ENCODE measurements at regions not wholly inside any gene's neighbourhood (a gene's known extent, or its start where the extent isn't known, plus 50 kb on each side); places are given as distances from the start of the nearest gene placed in this dataset.

- H3K4me3 ChIP-seq (ENCODE audit: low read length in 2 of 2) = no peak overlapping the region
- WGBS, 2 donors (ENCODE audit: extremely low coverage in 2 of 2, insufficient read length in 2 of 2, insufficient replicate concordance in 1 of 2) = no CpG with 5 or more reads among the region's 4 CpGs
Observed at GRCh38 chr16:51755577-51756355, 604.7 kb upstream of the SALL1 start.

DNA sequence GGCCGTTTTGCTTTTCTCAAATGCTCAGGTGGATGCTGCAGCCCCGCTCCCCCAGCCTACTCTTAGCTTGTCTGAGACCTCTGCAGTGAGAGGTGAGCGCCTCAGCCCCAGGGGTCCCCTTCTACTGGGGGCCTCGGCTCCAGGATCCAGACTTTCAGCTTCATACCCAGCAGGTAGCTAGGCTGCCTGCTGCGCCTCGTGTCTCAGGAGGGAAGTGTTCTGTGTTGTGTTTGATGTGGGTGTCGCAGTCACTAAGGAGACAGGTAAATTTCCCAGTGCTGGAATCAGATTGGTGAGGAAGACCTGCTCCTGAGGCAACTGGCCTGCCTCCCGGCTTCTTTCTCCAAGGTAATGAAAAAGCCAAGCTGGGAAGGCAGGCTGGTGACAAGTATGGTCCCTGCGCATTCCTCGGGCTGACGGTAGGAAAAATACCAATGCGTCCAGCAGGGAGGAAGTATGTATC is 604.0 kb upstream of the SALL1 start:
- no peak overlapping the region for H3K14ac ChIP-seq (ENCODE audit: low read length)
- no peaks in the 10 kb centered on the region for H3K36me3 ChIP-seq (replicated peaks in 1 of 2; ENCODE audit: control insufficient read depth in 2 of 2, insufficient read depth in 2 of 2, low read length in 2 of 2)
- H3K4me1 ChIP-seq (ENCODE audit: control insufficient read depth in 2 of 2, insufficient read depth in 1 of 2, low read depth in 1 of 2, low read length in 2 of 2) = peaks cover 3 to 14% of the 10 kb centered on the region in 2 donors
- H2BK12ac ChIP-seq (ENCODE audit: low read length) = no peak overlapping the region
- H2AK5ac ChIP-seq (ENCODE audit: low read depth, low read length) = no peak overlapping the region
- no peaks in the 10 kb centered on the region for H3K9me3 ChIP-seq (replicated peaks in 1 of 2; ENCODE audit: control insufficient read depth in 2 of 2, insufficient read depth in 1 of 2, low read depth in 1 of 2, low read length in 2 of 2)
- H3K4me3 ChIP-seq (ENCODE audit: low read length in 2 of 2) = no peak overlapping the region
- peak overlapping the region; percentile 50 for H3K18ac ChIP-seq (ENCODE audit: low read length)
- no peak overlapping the region for H3K4me2 ChIP-seq (ENCODE audit: insufficient read depth, low read length, poor library complexity, severe bottlenecking)
- no peak overlapping the region for H3K27ac ChIP-seq (replicated peaks; ENCODE audit: low read length)
- H3K79me1 ChIP-seq (ENCODE audit: low read depth, low read length) = no peaks in the 10 kb centered on the region
- no peak overlapping the region for H3K9ac ChIP-seq (ENCODE audit: low read depth, low read length, poor library complexity)
- no peak overlapping the region for H2BK5ac ChIP-seq (ENCODE audit: low read length)
- H2BK120ac ChIP-seq (ENCODE audit: low read depth, low read length) = no peak overlapping the region
- H2AFZ ChIP-seq (ENCODE audit: low read length) = no peak overlapping the region
- H4K91ac ChIP-seq (ENCODE audit: low read depth, low read length, poor library complexity) = no peak overlapping the region
- no CpG with 5 or more reads among the region's 12 CpGs for WGBS, 2 donors (ENCODE audit: extremely low coverage in 2 of 2, insufficient read length in 2 of 2, insufficient replicate concordance in 1 of 2)
- no peaks in the 10 kb centered on the region for H3K27me3 ChIP-seq (ENCODE audit: control insufficient read depth in 3 of 3, insufficient read depth in 3 of 3, low read depth in 1 of 3, low read length in 3 of 3)
- H3K23ac ChIP-seq (ENCODE audit: low read depth, low read length, poor library complexity) = no peak overlapping the region
- H3K4ac ChIP-seq (ENCODE audit: low read length) = no peak overlapping the region
- H2BK15ac ChIP-seq (ENCODE audit: low read length) = no peak overlapping the region
- no peak for DNase-seq (ENCODE audit: low spot score)
- H4K8ac ChIP-seq (ENCODE audit: low read depth, low read length) = no peak overlapping the region

More at GRCh38 chr16:51755577-51756355, 604.7 kb upstream of the SALL1 start:
- no peak for DNase-seq (ENCODE audit: low spot score)
- Histone ChIP-seq H3K27me3 (ENCODE audit: control insufficient read depth in 3 of 3, insufficient read depth in 3 of 3, low read depth in 1 of 3, low read length in 3 of 3) (no peaks in the 10 kb centered on the region), H3K4me1 (ENCODE audit: control insufficient read depth in 2 of 2, insufficient read depth in 1 of 2, low read depth in 1 of 2, low read length in 2 of 2) (peaks cover 3 to 14% of the 10 kb centered on the region in 2 donors), H3K79me1 (ENCODE audit: low read depth, low read length) (no peaks in the 10 kb centered on the region), H2AFZ (ENCODE audit: low read length) (no peak overlapping the region), H3K9ac (ENCODE audit: low read depth, low read length, poor library complexity) (no peak overlapping the region), H3K4ac (ENCODE audit: low read length) (no peak overlapping the region), H2BK5ac (ENCODE audit: low read length) (no peak overlapping the region), H3K9me3 (replicated peaks in 1 of 2; ENCODE audit: control insufficient read depth in 2 of 2, insufficient read depth in 1 of 2, low read depth in 1 of 2, low read length in 2 of 2) (no peaks in the 10 kb centered on the region), H3K23ac (ENCODE audit: low read depth, low read length, poor library complexity) (no peak overlapping the region), H3K36me3 (replicated peaks in 1 of 2; ENCODE audit: control insufficient read depth in 2 of 2, insufficient read depth in 2 of 2, low read length in 2 of 2) (no peaks in the 10 kb centered on the region), H3K27ac (replicated peaks; ENCODE audit: low read length) (no peak overlapping the region), H3K14ac (ENCODE audit: low read length) (no peak overlapping the region), H3K18ac (ENCODE audit: low read length) (no peak overlapping the region), H3K4me2 (ENCODE audit: insufficient read depth, low read length, poor library complexity, severe bottlenecking) (no peak overlapping the region), H2BK120ac (ENCODE audit: low read depth, low read length) (no peak overlapping the region), H2BK12ac (ENCODE audit: low read length) (no peak overlapping the region), H4K91ac (ENCODE audit: low read depth, low read length, poor library complexity) (no peak overlapping the region), H2AK5ac (ENCODE audit: low read depth, low read length) (no peak overlapping the region), H2BK15ac (ENCODE audit: low read length) (no peak overlapping the region), H4K8ac (ENCODE audit: low read depth, low read length) (no peak overlapping the region)

DNA sequence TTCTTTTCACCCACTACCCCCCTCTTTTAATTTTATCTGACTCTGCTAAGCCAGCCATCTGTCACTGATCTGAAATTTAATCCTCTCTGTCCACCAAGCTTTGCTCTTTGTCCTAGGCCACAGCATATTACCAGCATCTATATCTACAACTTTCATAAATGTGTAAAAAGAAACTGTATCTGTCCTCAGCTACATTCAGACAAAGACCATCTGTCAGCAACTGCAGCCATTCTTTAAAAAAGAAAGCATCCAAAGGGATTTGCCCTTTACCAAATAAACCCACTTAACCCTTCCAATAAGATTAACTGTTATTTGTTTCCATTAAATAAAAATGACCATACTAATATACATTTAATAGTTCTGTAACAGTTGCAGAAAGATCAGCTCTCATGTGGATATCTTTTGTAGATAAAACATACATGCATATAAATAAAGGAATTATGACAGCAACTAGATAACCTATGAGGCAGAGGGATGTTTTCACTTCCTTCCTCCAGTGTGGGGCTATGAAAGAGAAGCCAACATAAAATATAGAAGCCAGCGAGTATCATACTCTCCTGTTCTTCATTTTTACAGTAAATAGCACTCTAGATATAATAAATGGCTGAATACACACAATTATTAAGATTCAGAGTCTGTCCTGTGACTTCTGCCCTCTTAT is 602.5 kb upstream of the SALL1 start:
- Histone ChIP-seq H3K36me3 (replicated peaks in 1 of 2; ENCODE audit: control insufficient read depth in 2 of 2, insufficient read depth in 2 of 2, low read length in 2 of 2) (no peaks in the 10 kb centered on the region), H3K27me3 (ENCODE audit: control insufficient read depth in 3 of 3, insufficient read depth in 3 of 3, low read depth in 1 of 3, low read length in 3 of 3) (no peaks in the 10 kb centered on the region), H2AFZ (ENCODE audit: low read length) (peak overlapping the region; percentile 30), H4K91ac (ENCODE audit: low read depth, low read length, poor library complexity) (no peak overlapping the region), H2BK5ac (ENCODE audit: low read length) (no peak overlapping the region), H3K4ac (ENCODE audit: low read length) (no peak overlapping the region), H3K79me1 (ENCODE audit: low read depth, low read length) (no peaks in the 10 kb centered on the region), H3K23ac (ENCODE audit: low read depth, low read length, poor library complexity) (no peak overlapping the region), H3K9ac (ENCODE audit: low read depth, low read length, poor library complexity) (no peak overlapping the region), H2BK120ac (ENCODE audit: low read depth, low read length) (no peak overlapping the region), H3K9me3 (replicated peaks in 1 of 2; ENCODE audit: control insufficient read depth in 2 of 2, insufficient read depth in 1 of 2, low read depth in 1 of 2, low read length in 2 of 2) (no peaks in the 10 kb centered on the region), H3K4me2 (ENCODE audit: insufficient read depth, low read length, poor library complexity, severe bottlenecking) (no peak overlapping the region), H3K14ac (ENCODE audit: low read length) (no peak overlapping the region), H3K4me1 (ENCODE audit: control insufficient read depth in 2 of 2, insufficient read depth in 1 of 2, low read depth in 1 of 2, low read length in 2 of 2) (peaks cover 0 to 10% of the 10 kb centered on the region in 2 donors), H3K4me3 (ENCODE audit: low read length in 2 of 2) (no peak overlapping the region), H3K27ac (replicated peaks; ENCODE audit: low read length) (no peak overlapping the region), H4K8ac (ENCODE audit: low read depth, low read length) (no peak overlapping the region), H2BK12ac (ENCODE audit: low read length) (no peak overlapping the region), H2AK5ac (ENCODE audit: low read depth, low read length) (no peak overlapping the region), H3K18ac (ENCODE audit: low read length) (no peak overlapping the region), H2BK15ac (ENCODE audit: low read length) (no peak overlapping the region)
- no peak for DNase-seq (ENCODE audit: low spot score)
- no CpG with 5 or more reads among the region's 1 CpG for WGBS, 2 donors (ENCODE audit: extremely low coverage in 2 of 2, insufficient read length in 2 of 2, insufficient replicate concordance in 1 of 2)

DNA sequence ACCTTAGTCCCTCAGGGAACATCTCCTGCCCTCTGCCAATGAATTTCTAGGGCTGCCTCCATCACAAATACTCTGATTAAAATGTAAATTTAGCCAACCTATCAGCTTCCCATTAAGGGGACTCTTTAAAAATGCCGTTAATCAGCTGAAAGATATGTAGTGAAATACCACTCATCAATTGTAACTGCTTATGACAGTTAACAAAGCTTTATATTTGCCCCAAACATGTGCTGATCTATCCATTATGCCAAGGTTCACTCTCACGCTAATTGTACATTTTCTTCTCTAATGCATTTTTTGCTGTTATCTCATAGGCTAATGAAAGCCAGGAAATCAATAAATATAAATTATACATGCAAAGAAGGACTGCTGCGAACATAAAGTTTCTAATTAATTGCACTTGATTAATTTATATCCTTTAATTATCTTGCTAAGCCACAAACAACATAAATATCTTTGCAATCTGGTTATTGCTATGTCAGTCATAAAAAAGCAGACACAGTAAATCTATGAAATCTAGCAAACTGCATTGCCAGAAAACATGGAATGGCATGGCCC is 601.4 kb upstream of the SALL1 start:
- H3K4me2 ChIP-seq (ENCODE audit: insufficient read depth, low read length, poor library complexity, severe bottlenecking) = no peak overlapping the region
- H3K9me3 ChIP-seq (replicated peaks in 1 of 2; ENCODE audit: control insufficient read depth in 2 of 2, insufficient read depth in 1 of 2, low read depth in 1 of 2, low read length in 2 of 2) = no peaks in the 10 kb centered on the region
- no CpG with 5 or more reads among the region's 3 CpGs for WGBS, 2 donors (ENCODE audit: extremely low coverage in 2 of 2, insufficient read length in 2 of 2, insufficient replicate concordance in 1 of 2)
- DNase-seq (ENCODE audit: low spot score) = no peak
- no peak overlapping the region for H4K8ac ChIP-seq (ENCODE audit: low read depth, low read length)
- no peak overlapping the region for H2AK5ac ChIP-seq (ENCODE audit: low read depth, low read length)
- no peak overlapping the region for H3K23ac ChIP-seq (ENCODE audit: low read depth, low read length, poor library complexity)
- no peak overlapping the region for H2BK15ac ChIP-seq (ENCODE audit: low read length)
- H3K4me1 ChIP-seq (ENCODE audit: control insufficient read depth in 2 of 2, insufficient read depth in 1 of 2, low read depth in 1 of 2, low read length in 2 of 2) = peaks cover 0 to 10% of the 10 kb centered on the region in 2 donors
- no peak overlapping the region for H2BK12ac ChIP-seq (ENCODE audit: low read length)
- no peak overlapping the region for H3K9ac ChIP-seq (ENCODE audit: low read depth, low read length, poor library complexity)
- no peak overlapping the region for H3K18ac ChIP-seq (ENCODE audit: low read length)
- no peak overlapping the region for H4K91ac ChIP-seq (ENCODE audit: low read depth, low read length, poor library complexity)
- H3K36me3 ChIP-seq (replicated peaks in 1 of 2; ENCODE audit: control insufficient read depth in 2 of 2, insufficient read depth in 2 of 2, low read length in 2 of 2) = no peaks in the 10 kb centered on the region
- H2AFZ ChIP-seq (ENCODE audit: low read length) = no peak overlapping the region
- H3K4ac ChIP-seq (ENCODE audit: low read length) = no peak overlapping the region
- no peak overlapping the region for H3K27ac ChIP-seq (replicated peaks; ENCODE audit: low read length)
- H2BK120ac ChIP-seq (ENCODE audit: low read depth, low read length) = no peak overlapping the region
- no peak overlapping the region for H2BK5ac ChIP-seq (ENCODE audit: low read length)
- H3K14ac ChIP-seq (ENCODE audit: low read length) = no peak overlapping the region
- H3K4me3 ChIP-seq (ENCODE audit: low read length in 2 of 2) = no peak overlapping the region
- no peaks in the 10 kb centered on the region for H3K79me1 ChIP-seq (ENCODE audit: low read depth, low read length)
- H3K27me3 ChIP-seq (ENCODE audit: control insufficient read depth in 3 of 3, insufficient read depth in 3 of 3, low read depth in 1 of 3, low read length in 3 of 3) = no peaks in the 10 kb centered on the region

Data from neuronal stem cell (in vitro differentiated cells).